ENCODE measurements at regions not wholly inside any gene's neighbourhood (a gene's known extent, or its start where the extent isn't known, plus 50 kb on each side); places are given as distances from the start of the nearest gene placed in this dataset.

GRCh38 chr4:112075906-112076305 lies 69.3 kb upstream of the FAM241A start:
- Mint-ChIP-seq H3K27ac (no peak overlapping the region), H3K4me1 (ENCODE audit: unreplicated experiment) (no peaks in the 10 kb centered on the region), H3K27me3 (no peaks in the 10 kb centered on the region), H3K9me3 (peaks cover 4% of the 10 kb centered on the region), H3K4me3 (no peak overlapping the region), H3K36me3 (no peaks in the 10 kb centered on the region)
- no peak for TF ChIP-seq CTCF (conservative IDR thresholded peaks at IDR 0.05)
- DNase-seq (ENCODE audit: extremely low spot score, unreplicated experiment): no peak

GRCh38 chr4:112076919-112077608 lies 68.2 kb upstream of the FAM241A start:
- Mint-ChIP-seq H3K27ac (no peak overlapping the region), H3K4me3 (no peak overlapping the region), H3K4me1 (ENCODE audit: unreplicated experiment) (no peaks in the 10 kb centered on the region), H3K27me3 (no peaks in the 10 kb centered on the region), H3K36me3 (no peaks in the 10 kb centered on the region), H3K9me3 (peaks cover 4% of the 10 kb centered on the region)
- no peak for TF ChIP-seq CTCF (conservative IDR thresholded peaks at IDR 0.05)
- no peak for DNase-seq (ENCODE audit: extremely low spot score, unreplicated experiment)

GRCh38 chr4:112077743-112078142 lies 67.5 kb upstream of the FAM241A start:
- H3K27ac Mint-ChIP-seq: no peak overlapping the region
- H3K36me3 Mint-ChIP-seq: no peaks in the 10 kb centered on the region
- no peaks in the 10 kb centered on the region for H3K27me3 Mint-ChIP-seq
- no peak for TF ChIP-seq CTCF (conservative IDR thresholded peaks at IDR 0.05)
- peaks cover 4% of the 10 kb centered on the region for H3K9me3 Mint-ChIP-seq
- H3K4me1 Mint-ChIP-seq (ENCODE audit: unreplicated experiment): no peaks in the 10 kb centered on the region
- H3K4me3 Mint-ChIP-seq: no peak overlapping the region
- DNase-seq (ENCODE audit: extremely low spot score, unreplicated experiment): no peak

GRCh38 chr4:112082954-112083586 lies 62.2 kb upstream of the FAM241A start:
- Mint-ChIP-seq H3K4me1 (ENCODE audit: unreplicated experiment) (peaks cover 5% of the 10 kb centered on the region), H3K27ac (peak overlapping the region; percentile 0), H3K4me3 (no peak overlapping the region), H3K36me3 (no peaks in the 10 kb centered on the region), H3K9me3 (peaks cover 4% of the 10 kb centered on the region), H3K27me3 (no peaks in the 10 kb centered on the region)
- no peak for DNase-seq (ENCODE audit: extremely low spot score, unreplicated experiment)
- no peak for TF ChIP-seq CTCF (conservative IDR thresholded peaks at IDR 0.05)

GRCh38 chr4:112083587-112084347 lies 61.5 kb upstream of the FAM241A start:
- peaks cover 5% of the 10 kb centered on the region for H3K4me1 Mint-ChIP-seq (ENCODE audit: unreplicated experiment)
- no peaks in the 10 kb centered on the region for H3K36me3 Mint-ChIP-seq
- H3K27me3 Mint-ChIP-seq: no peaks in the 10 kb centered on the region
- H3K27ac Mint-ChIP-seq: peak overlapping the region; percentile 0
- H3K9me3 Mint-ChIP-seq: peaks cover 4% of the 10 kb centered on the region
- no peak for DNase-seq (ENCODE audit: extremely low spot score, unreplicated experiment)
- no peak for TF ChIP-seq CTCF (conservative IDR thresholded peaks at IDR 0.05)
- H3K4me3 Mint-ChIP-seq: no peak overlapping the region

All from type B pancreatic cell (in vitro differentiated cells).